NCI-H526 (cell line): ENCODE measurements at regions not wholly inside any gene's neighbourhood (a gene's known extent, or its start where the extent isn't known, plus 50 kb on each side); places are given as distances from the start of the nearest gene placed in this dataset.

Source experiments
- DNase-seq, 2 experiments: peaks; one replicate each; lab custom pipeline; 2025; lab: John Stamatoyannopoulos, UW

GRCh38 chr3:158970006-158970405 lies 168.2 kb downstream of the MFSD1 start:
- no peak for DNase-seq

GRCh38 chr3:158974904-158975303 lies 173.1 kb downstream of the MFSD1 start:
- no peak for DNase-seq

- no peak for DNase-seq
These were observed 175.1 kb downstream of the MFSD1 start for GRCh38 chr3:158976966-158977365.

GRCh38 chr3:158977497-158977896 lies 175.6 kb downstream of the MFSD1 start:
- peak in 1 of 2 experiments; percentile 9 for DNase-seq

GRCh38 chr3:158983216-158984099 lies 181.6 kb downstream of the MFSD1 start:
- DNase-seq: no peak

- DNase-seq: peak; percentile 74 to 86
These were observed 189.4 kb downstream of the MFSD1 start for GRCh38 chr3:158991146-158991705.

GRCh38 chr3:158992463-158992862 lies 190.6 kb downstream of the MFSD1 start:
- no peak for DNase-seq

GRCh38 chr3:158994386-158994785 lies 192.5 kb downstream of the MFSD1 start:
- DNase-seq: no peak

- DNase-seq: no peak
These were observed 199.9 kb downstream of the MFSD1 start for GRCh38 chr3:159001711-159002110.

- no peak for DNase-seq
These were observed 203.3 kb downstream of the MFSD1 start for GRCh38 chr3:159005137-159005536.

GRCh38 chr3:159007331-159007730 lies 205.5 kb downstream of the MFSD1 start:
- peak in 1 of 2 experiments; percentile 15 for DNase-seq

- DNase-seq: no peak
These were observed 206.5 kb downstream of the MFSD1 start for GRCh38 chr3:159008401-159008800.

GRCh38 chr3:159018341-159018740 lies 216.5 kb downstream of the MFSD1 start:
- no peak for DNase-seq

- DNase-seq: no peak
These were observed 223.9 kb downstream of the MFSD1 start for GRCh38 chr3:159025733-159026132.

- DNase-seq: no peak
These were observed 224.7 kb downstream of the MFSD1 start for GRCh38 chr3:159026510-159026909.

- no peak for DNase-seq
These were observed 226.9 kb downstream of the MFSD1 start for GRCh38 chr3:159028706-159029105.

GRCh38 chr3:159029306-159030026 lies 227.6 kb downstream of the MFSD1 start:
- DNase-seq: no peak

- no peak for DNase-seq
These were observed 228.3 kb downstream of the MFSD1 start for GRCh38 chr3:159030138-159030670.

GRCh38 chr3:159030886-159031679 lies 229.2 kb downstream of the MFSD1 start:
- DNase-seq: no peak

- no peak for DNase-seq
These were observed 230.5 kb downstream of the MFSD1 start for GRCh38 chr3:159032311-159032710.

- no peak for DNase-seq
These were observed 236.6 kb downstream of the MFSD1 start for GRCh38 chr3:159038405-159038804.

- no peak for DNase-seq
These were observed 237.4 kb downstream of the MFSD1 start for GRCh38 chr3:159039286-159039685.
